BLaER1 (cell line): ENCODE measurements at regions not wholly inside any gene's neighbourhood (a gene's known extent, or its start where the extent isn't known, plus 50 kb on each side); places are given as distances from the start of the nearest gene placed in this dataset.
"Not testable (repeated sequence)": the region's sequence is repeated elsewhere in the genome, so short reads cannot be mapped to it uniquely, and the experiment has no call there.

Source experiments
- H3K27ac ChIP-seq: shearing (Covaris generic); formaldehyde crosslinking; 2 replicates; pipeline ENCODE4 v1.8.1; 2022
- H3K27me3 ChIP-seq: shearing (Covaris generic); formaldehyde crosslinking; 2 replicates; pipeline ENCODE4 v1.8.1; 2022
- H3K36me3 ChIP-seq: shearing (Covaris generic); formaldehyde crosslinking; 2 replicates; pipeline ENCODE4 v1.8.1; 2022
- H3K4me1 ChIP-seq: shearing (Covaris generic); formaldehyde crosslinking; 2 replicates; pipeline ENCODE4 v1.8.1; 2022
- H3K4me2 ChIP-seq: shearing (Covaris generic); formaldehyde crosslinking; 2 replicates; pipeline ENCODE4 v1.8.1; 2022
- H3K4me3 ChIP-seq: shearing (Covaris generic); formaldehyde crosslinking; 2 replicates; pipeline ENCODE4 v1.8.1; 2022
- H3K9ac ChIP-seq: shearing (Covaris generic); formaldehyde crosslinking; 2 replicates; pipeline ENCODE4 v1.8.1; 2022
- H3K9me3 ChIP-seq: shearing (Covaris generic); formaldehyde crosslinking; 2 replicates; pipeline ENCODE4 v1.8.1; 2022
- H4K20me1 ChIP-seq: shearing (Covaris generic); formaldehyde crosslinking; 2 replicates; pipeline ENCODE4 v1.8.1; 2022
- Cebpa-rat ChIP-seq: shearing (Covaris generic); IDR thresholded peaks from 2 replicates; pipeline ENCODE4 v1.8.1; 2022

DNA sequence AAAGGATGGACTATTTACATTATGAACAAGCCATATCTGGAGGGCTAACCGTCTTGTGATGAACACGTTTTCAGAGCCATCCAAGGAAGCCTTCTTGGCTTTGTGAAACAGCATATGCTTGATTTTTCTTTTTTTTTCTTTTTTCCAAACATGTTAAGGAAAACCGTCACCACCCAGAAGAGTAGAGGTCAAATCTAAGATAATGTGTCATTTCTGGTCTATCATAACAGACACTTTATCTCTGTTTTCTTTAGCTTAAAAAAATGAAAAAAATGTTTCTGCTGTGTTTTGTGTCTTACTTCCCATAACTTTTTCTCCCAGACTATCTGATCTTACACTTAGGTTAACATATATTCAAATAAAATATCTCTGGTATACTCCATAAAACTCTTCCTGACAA, 76.1 kb upstream of the DGKB start:
- Histone ChIP-seq H3K4me1 (peaks cover 12% of the 10 kb centered on the region), H3K36me3 (no peaks in the 10 kb centered on the region), H3K27ac (no peak overlapping the region), H4K20me1 (no peaks in the 10 kb centered on the region), H3K4me3 (no peak overlapping the region), H3K9me3 (peaks cover 4% of the 10 kb centered on the region; the same call in 1 of the 2 replicates), H3K9ac (no peak overlapping the region), H3K4me2 (no peak overlapping the region), H3K27me3 (no peaks in the 10 kb centered on the region)
- no peak for TF ChIP-seq Cebpa-rat

DNA sequence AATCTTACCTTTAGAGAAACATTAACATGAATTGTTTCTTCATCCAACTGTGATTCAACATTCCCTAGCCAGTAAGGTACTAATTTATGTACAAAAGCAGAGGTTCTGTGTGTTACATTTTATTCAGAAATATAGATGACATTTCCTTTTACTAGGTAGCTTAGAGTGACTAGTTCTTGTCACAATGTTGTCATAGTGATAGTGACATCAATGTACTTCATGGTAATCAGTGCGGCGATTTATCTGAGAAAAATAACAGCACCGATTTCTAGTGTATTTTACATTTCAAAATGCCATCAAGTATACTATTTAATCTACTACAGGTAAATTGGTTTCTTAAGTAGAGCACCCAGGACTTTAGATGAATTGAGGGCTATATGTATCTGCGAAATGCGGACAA, 72.1 kb upstream of the DGKB start:
- Histone ChIP-seq H3K4me1 (peaks cover 25% of the 10 kb centered on the region), H4K20me1 (no peaks in the 10 kb centered on the region), H3K9me3 (no peaks in the 10 kb centered on the region), H3K9ac (no peak overlapping the region), H3K27me3 (no peaks in the 10 kb centered on the region), H3K27ac (no peak overlapping the region), H3K36me3 (no peaks in the 10 kb centered on the region), H3K4me3 (no peak overlapping the region), H3K4me2 (no peak overlapping the region)
- no peak for TF ChIP-seq Cebpa-rat

DNA sequence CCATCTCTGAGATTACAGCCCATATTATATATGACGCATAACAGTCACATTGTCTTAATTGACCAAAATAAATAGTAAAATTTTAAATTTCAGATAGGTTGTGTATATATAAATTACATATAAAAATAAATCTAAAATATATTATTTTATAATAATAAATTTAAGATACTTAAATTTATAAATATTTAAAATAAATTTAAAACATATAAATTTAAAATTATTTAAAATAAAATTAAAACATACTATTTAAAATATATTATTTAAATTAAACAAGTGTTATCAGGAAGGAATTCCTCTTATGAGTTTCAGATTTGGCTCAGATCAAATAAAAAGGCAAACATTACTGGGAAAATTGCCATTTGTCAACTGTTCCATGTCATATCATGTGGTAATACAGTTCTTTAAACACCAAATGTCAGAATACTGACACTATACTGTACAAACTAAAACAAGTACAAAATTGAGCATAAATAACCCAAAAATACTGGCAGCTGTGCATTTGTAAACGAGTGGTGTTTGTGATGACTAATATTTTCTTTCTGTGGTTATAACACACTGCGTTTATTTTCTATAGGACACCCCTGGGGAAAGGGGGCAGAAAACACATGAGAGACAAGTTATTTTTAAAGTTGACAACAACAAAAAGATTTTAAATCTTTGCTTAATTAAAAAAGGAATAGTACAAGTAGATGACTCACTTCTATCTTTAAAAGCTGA, 71.3 kb upstream of the DGKB start:
- no peaks in the 10 kb centered on the region for H3K36me3 ChIP-seq

DNA sequence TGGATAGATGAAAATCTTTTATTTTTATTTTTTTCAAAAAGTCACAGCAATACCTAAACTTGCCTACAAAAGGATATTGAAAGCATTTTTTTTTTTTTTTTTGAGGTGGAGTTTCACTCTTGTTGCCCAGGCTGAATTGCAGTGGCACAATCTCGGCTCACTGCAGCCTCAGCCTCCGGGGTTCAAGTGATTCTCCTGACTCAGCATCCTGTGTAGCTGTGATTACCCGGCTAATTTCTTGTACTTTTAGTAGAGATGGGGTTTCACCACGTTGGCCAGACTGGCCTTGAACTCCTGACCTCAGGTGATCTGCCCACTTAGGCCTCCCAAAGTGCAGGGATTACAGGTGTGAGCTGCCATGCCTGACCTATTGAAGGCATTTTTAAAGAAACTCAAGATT, 69.1 kb upstream of the DGKB start:
- not testable (repeated sequence) for H3K4me3 ChIP-seq, H3K27me3 ChIP-seq, H4K20me1 ChIP-seq, H3K36me3 ChIP-seq, H3K9me3 ChIP-seq, H3K27ac ChIP-seq, H3K4me2 ChIP-seq, H3K9ac ChIP-seq
- peaks cover 25% of the 10 kb centered on the region for H3K4me1 ChIP-seq

More for the DNA sequence above, 71.3 kb upstream of the DGKB start:
- Histone ChIP-seq H3K9me3 (no peaks in the 10 kb centered on the region), H3K4me1 (peaks cover 25% of the 10 kb centered on the region), H3K4me2 (peak overlapping the region; percentile 32; the same call in 1 of the 2 replicates), H4K20me1 (no peaks in the 10 kb centered on the region), H3K27me3 (no peaks in the 10 kb centered on the region), H3K27ac (no peak overlapping the region), H3K9ac (no peak overlapping the region), H3K4me3 (no peak overlapping the region)
- no peak for TF ChIP-seq Cebpa-rat

DNA sequence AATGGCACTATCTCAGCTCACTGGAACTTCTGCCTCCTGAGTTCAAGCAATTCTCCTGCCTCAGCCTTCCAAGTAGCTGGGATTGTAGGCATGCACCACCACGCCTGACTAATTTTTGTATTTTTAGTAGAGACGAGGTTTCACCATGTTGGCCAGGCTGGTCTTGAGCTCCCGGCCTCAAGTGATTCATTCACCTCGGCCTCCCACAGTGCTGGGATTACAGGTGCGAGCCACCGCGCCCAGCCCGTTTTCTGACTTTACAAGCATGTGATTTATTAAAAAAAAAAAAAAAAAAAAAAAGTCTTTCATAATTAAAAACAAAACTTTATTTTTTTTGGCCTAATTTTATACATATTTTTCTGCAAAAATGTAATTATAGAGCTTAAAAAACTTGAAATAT, 64.8 kb upstream of the DGKB start:
- not testable (repeated sequence) for H3K27ac ChIP-seq, H3K9ac ChIP-seq, H4K20me1 ChIP-seq, H3K4me3 ChIP-seq, H3K27me3 ChIP-seq, H3K9me3 ChIP-seq, H3K4me2 ChIP-seq, H3K36me3 ChIP-seq
- H3K4me1 ChIP-seq = peaks cover 13% of the 10 kb centered on the region; the same call in 1 of the 2 replicates

DNA sequence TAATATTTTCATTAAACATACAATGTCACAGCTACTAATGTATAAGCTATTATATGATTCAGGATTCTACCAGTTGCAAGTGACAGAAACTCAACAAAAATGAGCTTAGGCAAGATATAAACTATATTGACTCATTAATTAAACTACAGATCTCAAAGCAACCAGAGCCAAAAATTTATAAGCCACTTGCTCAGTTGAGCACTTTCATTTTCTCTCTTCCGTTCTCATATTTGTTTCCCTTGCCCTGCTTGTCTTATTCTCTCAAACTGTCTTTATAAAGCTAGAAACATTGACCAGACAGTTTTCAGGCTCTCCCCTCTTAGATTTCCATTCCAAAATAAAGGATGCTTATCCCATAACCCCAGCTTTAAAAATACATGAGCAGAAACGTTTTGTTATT, 60.2 kb upstream of the DGKB start:
- no peaks in the 10 kb centered on the region for H3K4me1 ChIP-seq

DNA sequence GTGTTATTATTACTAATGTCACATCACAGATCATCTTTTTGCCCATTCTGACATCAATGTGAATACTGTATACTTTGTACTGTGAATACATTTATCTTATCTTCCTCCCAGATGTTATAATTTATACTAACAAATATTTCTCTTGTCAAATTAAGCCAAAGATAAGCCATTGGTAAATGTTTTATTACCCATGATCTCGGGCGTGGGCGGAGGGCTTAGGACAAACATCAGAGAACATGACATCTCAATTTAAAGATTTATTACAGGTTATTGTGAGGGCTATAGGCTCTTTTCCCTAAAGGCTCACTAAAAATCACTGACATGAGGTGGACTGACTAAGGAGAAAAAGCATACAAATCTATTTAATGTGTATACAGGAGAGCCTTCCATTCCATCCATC, 58.2 kb upstream of the DGKB start:
- Histone ChIP-seq H3K27me3 (no peaks in the 10 kb centered on the region), H3K36me3 (no peaks in the 10 kb centered on the region), H4K20me1 (no peaks in the 10 kb centered on the region), H3K27ac (no peak overlapping the region), H3K4me1 (no peaks in the 10 kb centered on the region), H3K9me3 (no peaks in the 10 kb centered on the region), H3K4me3 (no peak overlapping the region), H3K4me2 (no peak overlapping the region), H3K9ac (no peak overlapping the region)
- TF ChIP-seq Cebpa-rat = no peak

More for the DNA sequence above, 60.2 kb upstream of the DGKB start:
- H3K4me2 ChIP-seq = no peak overlapping the region
- H3K4me3 ChIP-seq = no peak overlapping the region
- no peak overlapping the region for H3K27ac ChIP-seq
- no peaks in the 10 kb centered on the region for H3K36me3 ChIP-seq
- TF ChIP-seq Cebpa-rat = no peak
- H3K9ac ChIP-seq = no peak overlapping the region
- H4K20me1 ChIP-seq = no peaks in the 10 kb centered on the region
- H3K9me3 ChIP-seq = no peaks in the 10 kb centered on the region
- H3K27me3 ChIP-seq = no peaks in the 10 kb centered on the region

DNA sequence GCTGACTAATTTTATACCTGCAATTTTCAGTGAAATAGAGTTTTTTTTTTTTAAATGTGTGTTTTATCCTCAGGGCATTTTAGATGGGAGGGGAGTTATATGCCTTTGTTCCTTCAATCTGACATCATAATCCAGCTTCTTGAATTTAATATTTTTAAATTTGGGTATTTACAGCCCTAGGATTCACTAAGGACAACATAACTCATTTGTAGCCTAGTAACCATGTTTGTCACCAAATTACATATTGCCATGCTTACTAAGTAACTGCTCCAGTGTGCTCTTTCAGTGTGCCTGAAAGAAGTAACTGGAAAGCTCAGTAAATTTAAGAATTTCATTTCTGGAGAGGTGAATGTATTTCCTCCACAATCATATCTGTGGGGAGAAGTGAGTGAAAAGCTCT, 56.8 kb upstream of the DGKB start:
- Histone ChIP-seq H3K27me3 (no peaks in the 10 kb centered on the region), H3K36me3 (no peaks in the 10 kb centered on the region), H3K27ac (no peak overlapping the region), H3K4me2 (no peak overlapping the region), H4K20me1 (no peaks in the 10 kb centered on the region), H3K4me1 (no peaks in the 10 kb centered on the region), H3K9me3 (no peaks in the 10 kb centered on the region), H3K9ac (no peak overlapping the region), H3K4me3 (no peak overlapping the region)
- no peak for TF ChIP-seq Cebpa-rat

DNA sequence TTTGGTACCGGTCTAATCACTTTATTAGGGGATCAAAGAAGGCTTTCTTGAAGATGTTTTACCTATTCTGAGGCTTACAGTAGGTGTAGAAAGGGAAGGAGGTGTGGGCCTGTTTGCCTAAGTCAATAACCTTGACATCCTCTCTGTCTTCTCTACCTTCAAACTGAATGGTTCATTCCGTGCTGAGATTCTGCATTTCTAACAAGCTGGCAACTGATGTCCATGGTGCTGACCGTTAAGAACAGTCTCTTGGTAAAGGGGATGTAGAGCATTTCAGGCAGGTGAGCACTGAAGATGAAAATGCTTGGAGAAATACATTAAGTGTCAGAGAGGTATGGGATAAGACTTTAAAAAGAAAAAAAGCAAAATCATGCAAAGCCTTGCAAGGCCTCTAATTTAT, 51.5 kb upstream of the DGKB start:
- H3K9ac ChIP-seq = no peak overlapping the region
- H3K4me3 ChIP-seq = no peak overlapping the region
- no peaks in the 10 kb centered on the region for H3K4me1 ChIP-seq
- no peaks in the 10 kb centered on the region for H3K27me3 ChIP-seq
- H4K20me1 ChIP-seq = no peaks in the 10 kb centered on the region
- no peaks in the 10 kb centered on the region for H3K36me3 ChIP-seq
- no peak for TF ChIP-seq Cebpa-rat
- H3K27ac ChIP-seq = no peak overlapping the region
- H3K4me2 ChIP-seq = no peak overlapping the region
- no peaks in the 10 kb centered on the region for H3K9me3 ChIP-seq
